HG03571 (cell line): ENCODE measurements at regions not wholly inside any gene's neighbourhood (a gene's known extent, or its start where the extent isn't known, plus 50 kb on each side); places are given as distances from the start of the nearest gene placed in this dataset.
"Not testable (repeated sequence)": the region's sequence is repeated elsewhere in the genome, so short reads cannot be mapped to it uniquely, and the experiment has no call there.

Source experiments
- ATAC-seq: cut with Tn5 transposase; IDR thresholded peaks from one replicate; pipeline ENCODE4 v1.9.1; 2021; ENCODE audit not compliant: unreplicated experiment

- no peak for ATAC-seq
These were observed 1164.7 kb downstream of the CDY2B start for GRCh38 chrY:16715278-16715677.

GRCh38 chrY:16673102-16673787 is 1206.8 kb downstream of the CDY2B start:
- no peak for ATAC-seq

DNA sequence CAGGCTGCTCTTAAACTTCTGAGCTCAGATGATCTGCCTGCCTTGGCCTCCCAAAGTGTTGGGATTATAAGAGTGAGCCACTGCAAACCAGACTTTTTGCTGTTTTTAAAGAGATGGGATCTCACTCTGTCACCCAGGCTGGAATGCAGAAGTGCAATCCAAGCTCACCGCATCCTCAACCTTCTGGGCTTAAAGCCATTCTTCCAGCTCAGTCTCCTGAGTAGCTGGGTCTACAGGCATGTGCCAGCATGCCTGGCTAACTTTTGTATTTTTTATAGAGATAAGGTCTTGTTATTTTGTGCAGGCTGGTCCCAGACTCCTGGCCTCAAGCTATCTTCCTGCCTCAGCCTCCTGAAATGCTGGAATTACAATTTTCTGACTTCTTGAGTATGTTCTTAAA is 1211.6 kb downstream of the CDY2B start:
- ATAC-seq = no peak

DNA sequence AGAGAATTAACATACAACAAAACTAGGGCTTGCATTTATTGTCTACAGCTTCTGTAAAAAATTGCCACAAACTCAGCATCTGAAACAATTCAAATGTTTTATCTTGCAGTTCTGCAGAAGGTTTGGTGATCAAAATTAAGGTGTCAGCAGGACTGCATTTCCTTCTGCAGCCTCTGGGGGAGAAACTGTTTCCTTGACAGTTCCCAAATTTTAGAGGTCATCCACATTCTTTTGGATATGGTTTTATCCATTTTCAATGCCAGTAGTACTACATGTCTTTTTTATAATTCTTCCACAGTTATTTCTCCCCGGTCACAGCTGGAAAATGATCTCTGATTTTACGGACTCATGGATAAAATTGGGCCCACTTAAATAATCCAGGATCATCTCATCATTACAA is 1217.3 kb downstream of the CDY2B start:
- no peak for ATAC-seq

DNA sequence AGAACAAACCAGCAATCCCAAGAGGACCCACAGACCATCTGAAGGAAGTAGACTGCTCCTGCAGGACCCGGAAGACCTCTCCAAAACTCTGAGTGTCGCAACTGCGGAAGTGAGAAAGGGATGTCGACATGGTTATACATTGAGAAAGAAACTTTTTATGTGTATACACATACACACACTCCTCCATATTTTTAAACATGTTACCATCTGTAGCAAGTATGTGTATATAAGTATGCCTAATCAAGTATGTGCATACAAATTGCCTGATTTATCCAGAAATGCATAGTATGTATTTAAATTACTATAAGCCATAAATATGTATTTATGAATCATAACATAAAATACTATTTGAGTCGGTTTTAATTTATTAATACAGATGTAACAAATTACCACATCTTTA is 1220.7 kb downstream of the CDY2B start:
- no peak for ATAC-seq

GRCh38 chrY:16653971-16654370 is 1226.0 kb downstream of the CDY2B start:
- no peak for ATAC-seq

GRCh38 chrY:16645991-16646390 is 1234.0 kb downstream of the CDY2B start:
- no peak for ATAC-seq

DNA sequence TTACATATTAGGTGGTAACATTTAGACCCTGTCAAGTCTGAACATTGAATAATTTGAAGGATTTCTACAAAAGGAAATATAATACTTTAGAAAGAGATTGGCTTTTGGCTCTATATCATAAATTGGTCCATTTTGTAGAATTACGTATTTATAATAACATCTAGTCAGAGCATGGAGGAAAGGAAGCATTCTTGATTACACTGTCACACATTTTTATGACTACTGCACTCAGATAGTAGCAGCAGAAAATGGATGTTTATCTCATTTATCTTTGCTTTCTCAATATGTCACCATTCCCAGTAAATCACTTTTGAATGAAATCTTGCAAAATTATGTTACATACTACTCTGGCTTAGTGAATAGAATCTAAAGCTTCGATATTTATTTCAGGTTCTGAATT is 1234.6 kb downstream of the CDY2B start:
- ATAC-seq = no peak

DNA sequence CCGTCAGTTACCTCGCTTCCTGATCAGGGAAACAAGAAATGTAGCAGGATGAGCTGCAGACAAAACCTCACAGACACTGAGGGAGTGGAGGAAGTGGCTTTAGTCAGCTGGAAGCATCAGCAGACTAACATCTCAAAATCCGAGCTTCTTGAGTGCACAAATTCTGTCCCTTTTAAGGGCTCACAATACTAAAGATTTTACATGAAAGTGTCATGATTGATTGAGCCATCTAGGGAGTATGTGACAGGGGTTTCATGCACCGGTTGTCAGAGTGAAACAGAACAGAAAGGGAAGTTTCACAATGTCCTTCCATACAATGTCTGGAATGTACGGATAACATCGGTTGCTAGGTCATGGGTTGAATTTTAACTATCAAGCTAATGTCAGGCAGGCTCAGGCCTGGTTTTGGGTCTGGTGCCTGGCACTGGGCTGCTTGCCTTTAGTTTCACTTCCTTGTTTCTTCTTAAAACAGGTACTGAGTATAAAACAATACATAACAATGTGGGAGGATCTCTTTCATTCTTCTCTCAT is 1235.7 kb downstream of the CDY2B start:
- peak; percentile 47 for ATAC-seq

GRCh38 chrY:16639777-16640176 is 1240.2 kb downstream of the CDY2B start:
- ATAC-seq = peak; percentile 40

GRCh38 chrY:16638743-16639142 is 1241.3 kb downstream of the CDY2B start:
- not testable (repeated sequence) for ATAC-seq

- ATAC-seq = peak; percentile 90
These were observed 1243.8 kb downstream of the CDY2B start for GRCh38 chrY:16636254-16636653.

- ATAC-seq = no peak
These were observed 1250.9 kb downstream of the CDY2B start for GRCh38 chrY:16629146-16629545.

DNA sequence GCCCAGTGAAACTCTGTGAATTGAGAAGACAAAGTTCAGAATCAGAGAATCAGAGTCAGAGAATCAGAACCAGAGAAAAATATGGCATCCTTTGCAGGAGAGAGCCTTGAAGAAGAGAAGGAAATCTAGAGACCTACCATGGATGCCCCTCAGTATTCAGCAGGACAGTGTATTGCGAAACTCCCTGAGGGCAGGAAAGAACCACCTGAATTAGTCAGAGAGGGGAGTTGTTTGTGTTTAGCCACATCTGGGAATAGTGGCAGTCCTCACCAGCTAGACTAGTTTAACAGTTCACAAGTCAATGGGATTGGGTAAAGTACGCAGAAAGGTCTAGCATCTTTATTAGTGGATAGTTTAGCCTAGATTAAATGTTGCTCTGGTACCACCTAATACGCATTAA is 1252.9 kb downstream of the CDY2B start:
- no peak for ATAC-seq

GRCh38 chrY:16616201-16616975 is 1263.6 kb downstream of the CDY2B start:
- ATAC-seq = no peak

- no peak for ATAC-seq
These were observed 1271.3 kb downstream of the CDY2B start for GRCh38 chrY:16608679-16609078.

DNA sequence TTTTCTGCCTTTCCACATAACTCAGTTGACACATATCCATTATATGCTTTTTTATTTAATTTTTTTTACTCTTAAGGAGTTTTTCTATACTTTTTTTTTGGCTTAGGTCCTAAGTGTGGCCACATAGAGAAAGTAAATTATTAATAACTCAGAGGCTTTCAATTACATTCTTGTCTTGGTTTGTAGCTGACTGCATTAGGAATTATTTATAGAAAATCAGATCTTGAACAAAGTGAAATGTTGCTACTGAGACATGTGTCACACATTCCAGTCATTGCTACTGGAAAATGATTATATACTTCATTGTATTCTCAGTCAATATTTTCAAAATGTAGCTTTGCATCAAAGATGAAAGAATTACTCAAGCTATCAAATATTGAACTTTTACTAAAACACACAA is 1277.9 kb downstream of the CDY2B start:
- ATAC-seq = no peak

DNA sequence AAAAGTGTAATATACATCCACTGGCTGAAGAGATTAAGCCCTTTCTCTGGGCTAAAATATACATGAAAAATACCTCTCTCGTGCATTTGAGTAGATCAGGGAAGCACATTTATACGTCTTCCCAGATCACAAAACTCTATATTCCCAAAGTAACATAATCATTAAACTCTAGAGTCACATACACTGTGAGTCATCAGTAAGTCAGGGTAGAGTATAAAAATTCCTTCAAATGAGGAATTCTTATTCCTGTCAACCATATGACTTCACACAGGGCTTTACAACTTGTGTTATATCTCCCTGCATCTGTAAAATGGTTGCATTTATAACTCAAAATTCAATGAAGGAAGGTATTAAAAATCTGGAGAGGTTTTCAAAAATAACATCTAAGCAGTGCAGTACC is 1278.4 kb downstream of the CDY2B start:
- no peak for ATAC-seq

- no peak for ATAC-seq
These were observed 1308.0 kb downstream of the CDY2B start for GRCh38 chrY:16572061-16572460.

- no peak for ATAC-seq
These were observed 1317.5 kb downstream of the CDY2B start for GRCh38 chrY:16562491-16562890.

DNA sequence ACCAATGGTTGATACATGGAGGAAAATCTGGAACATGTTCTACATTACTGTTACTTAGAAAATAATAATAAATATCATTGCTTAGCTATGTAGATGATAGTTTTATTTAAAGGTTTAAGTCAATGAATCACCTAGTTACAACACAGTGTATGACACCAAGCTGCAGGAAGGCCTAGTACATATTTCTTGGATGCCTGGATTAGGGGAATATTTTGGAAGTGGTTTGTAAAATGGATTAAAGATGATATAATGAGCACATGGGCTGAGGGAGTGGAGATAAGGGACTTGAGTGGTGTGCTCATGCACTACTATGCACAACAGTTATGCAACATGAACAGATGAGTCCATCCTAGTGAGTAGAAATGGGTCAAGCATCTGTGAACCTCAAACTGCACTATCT is 1358.0 kb downstream of the CDY2B start:
- no peak for ATAC-seq

DNA sequence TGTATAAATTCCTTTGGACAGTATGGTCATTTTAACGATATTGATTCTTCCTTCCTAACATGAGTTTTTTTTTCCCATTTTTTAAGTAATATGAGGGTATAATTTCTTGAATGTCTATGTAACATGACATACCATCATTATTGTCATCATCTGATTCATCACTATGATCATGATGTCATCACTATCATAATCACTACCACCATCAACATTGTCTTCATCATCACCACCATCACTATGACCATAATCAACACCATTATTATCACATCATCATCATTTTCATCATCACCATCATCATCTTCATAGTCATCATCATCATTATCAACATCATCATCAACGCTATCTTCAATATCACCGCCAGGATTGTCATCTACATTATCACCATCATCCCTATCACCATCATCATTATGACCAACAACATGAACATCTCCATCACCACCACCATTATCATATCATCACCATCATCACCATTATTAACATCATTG is 1377.2 kb downstream of the CDY2B start:
- no peak for ATAC-seq
